HEK293 (cell line): ENCODE measurements at regions not wholly inside any gene's neighbourhood (a gene's known extent, or its start where the extent isn't known, plus 50 kb on each side); places are given as distances from the start of the nearest gene placed in this dataset.
A peak's percentile ranks its signal among the peaks of the same experiment; 100 is the strongest.

Experiments used
- CTCF ChIA-PET: fragments of 350-600 bp; formaldehyde crosslinking; extraction: SDS; loops from one replicate; lab custom pipeline; 2021; ENCODE audit warnings: antibody characterized with exemption; lab: Yijun Ruan, JAX
- POLR2A ChIA-PET: fragments of 300-600 bp; formaldehyde crosslinking; extraction: SDS; loops from one replicate; lab custom pipeline; 2020; ENCODE audit warnings: antibody characterized with exemption, inconsistent platforms; lab: Yijun Ruan, JAX
- H3K27ac ChIP-seq: fragments of 200-500 bp; sonication (Bioruptor generic); 2 replicates; pipeline ENCODE4 v1.5.1; 2014; ENCODE audit warnings: low read depth, low read length, control low read depth, inconsistent platforms; ENCODE audit errors: extremely low read depth
- H3K36me3 ChIP-seq, 2 experiments: fragments of 200-500 bp in 1 of 2; sonication (Bioruptor generic) in 1 of 2; 1 replicate in 1 of 2; 2 replicates in 1 of 2; pipeline ENCODE4 v1.5.1; 2014 to 2017; ENCODE audit warnings: inconsistent platforms in 2 of 2, low read length in 2 of 2; ENCODE audit not compliant: control insufficient read depth in 2 of 2, insufficient read depth in 1 of 2
- H3K4me1 ChIP-seq: fragments of 200-500 bp; sonication (Bioruptor generic); 2 replicates; pipeline ENCODE4 v1.5.1; 2014; ENCODE audit warnings: mild to moderate bottlenecking, low read length, inconsistent platforms; ENCODE audit not compliant: control insufficient read depth, insufficient read depth
- H3K4me3 ChIP-seq: 2 replicates; pipeline ENCODE4 v1.5.1; 2011; ENCODE audit warnings: low read depth, mild to moderate bottlenecking, control low read depth, low read length, moderate library complexity
- H3K9me3 ChIP-seq: fragments of 200-500 bp; sonication (Bioruptor generic); 2 replicates; pipeline ENCODE4 v1.5.1; 2014; ENCODE audit warnings: low read depth, low read length, inconsistent platforms; ENCODE audit not compliant: control insufficient read depth, insufficient read depth
- AEBP2 ChIP-seq: fragments of 450-650 bp; formaldehyde crosslinking; IDR thresholded peaks from 2 replicates; pipeline ENCODE4 v1.5.1; 2016; ENCODE audit warnings: missing biosample characterization, missing genetic modification characterization, borderline replicate concordance
- EGR2 ChIP-seq: fragments of 450-650 bp; formaldehyde crosslinking; IDR thresholded peaks from 2 replicates; pipeline ENCODE4 v1.5.1; 2016; ENCODE audit warnings: low read depth, missing biosample characterization, missing genetic modification characterization
- KLF16 ChIP-seq: fragments of 450-650 bp; formaldehyde crosslinking; IDR thresholded peaks from 2 replicates; pipeline ENCODE4 v1.5.1; 2017; ENCODE audit warnings: missing biosample characterization, missing genetic modification characterization
- SP3 ChIP-seq: fragments of 450-650 bp; formaldehyde crosslinking; IDR thresholded peaks from 2 replicates; pipeline ENCODE4 v1.5.1; 2016; ENCODE audit warnings: missing biosample characterization, missing genetic modification characterization
- TSHZ1 ChIP-seq: fragments of 450-650 bp; formaldehyde crosslinking; IDR thresholded peaks from 2 replicates; pipeline ENCODE4 v1.5.1; 2016; ENCODE audit warnings: missing biosample characterization, missing genetic modification characterization, borderline replicate concordance
- ZFHX2 ChIP-seq: fragments of 450-650 bp; formaldehyde crosslinking; conservative IDR thresholded peaks from 2 replicates; pipeline ENCODE4 v1.5.1; 2016; ENCODE audit warnings: missing biosample characterization, missing genetic modification characterization
- ZNF266 ChIP-seq: fragments of 450-650 bp; formaldehyde crosslinking; IDR thresholded peaks from 2 replicates; pipeline ENCODE4 v1.5.1; 2016; ENCODE audit warnings: missing biosample characterization, missing genetic modification characterization, low read depth
- ZNF366 ChIP-seq: fragments of 450-650 bp; formaldehyde crosslinking; conservative IDR thresholded peaks from 2 replicates; pipeline ENCODE4 v1.5.1; 2016; ENCODE audit warnings: missing biosample characterization, missing genetic modification characterization
- ZNF501 ChIP-seq: fragments of 450-650 bp; formaldehyde crosslinking; IDR thresholded peaks from 2 replicates; pipeline ENCODE4 v1.5.1; 2016; ENCODE audit warnings: missing biosample characterization, missing genetic modification characterization
- ZNF529 ChIP-seq: fragments of 450-650 bp; formaldehyde crosslinking; IDR thresholded peaks from 2 replicates; pipeline ENCODE4 v1.5.1; 2017; ENCODE audit warnings: missing genetic modification characterization, missing biosample characterization; ENCODE audit not compliant: insufficient replicate concordance
- ZNF560 ChIP-seq: fragments of 450-650 bp; formaldehyde crosslinking; IDR thresholded peaks from 2 replicates; pipeline ENCODE4 v1.5.1; 2017; ENCODE audit warnings: missing biosample characterization, missing genetic modification characterization, borderline replicate concordance
- ZSCAN30 ChIP-seq: fragments of 450-650 bp; IDR thresholded peaks from 2 replicates; pipeline ENCODE4 v1.5.1; 2018; ENCODE audit warnings: missing biosample characterization, mild to moderate bottlenecking, missing genetic modification characterization, moderate library complexity
- ZXDB ChIP-seq: fragments of 450-650 bp; formaldehyde crosslinking; IDR thresholded peaks from 2 replicates; pipeline ENCODE4 v1.5.1; 2016; ENCODE audit warnings: missing biosample characterization, missing genetic modification characterization
- TF ChIP-seq, protein P1 (sequence below): fragments of 450-650 bp; formaldehyde crosslinking; IDR thresholded peaks from 2 replicates; pipeline ENCODE4 v1.5.1; 2016; ENCODE audit warnings: missing biosample characterization, missing genetic modification characterization
- TF ChIP-seq, protein P2 (sequence below): fragments of 450-650 bp; IDR thresholded peaks from 2 replicates; pipeline ENCODE4 v1.5.1; 2018; ENCODE audit warnings: missing biosample characterization, missing genetic modification characterization
- TF ChIP-seq, protein P3 (sequence below): fragments of 450-650 bp; formaldehyde crosslinking; IDR thresholded peaks from 2 replicates; pipeline ENCODE4 v1.5.1; 2016; ENCODE audit warnings: missing biosample characterization, missing genetic modification characterization
- TF ChIP-seq, protein P4 (sequence below): fragments of 450-650 bp; formaldehyde crosslinking; IDR thresholded peaks from 2 replicates; pipeline ENCODE4 v1.5.1; 2017; ENCODE audit warnings: missing biosample characterization, mild to moderate bottlenecking, missing genetic modification characterization, moderate library complexity
- TF ChIP-seq, protein P5 (sequence below): fragments of 450-650 bp; IDR thresholded peaks from 2 replicates; pipeline ENCODE4 v1.5.1; 2018; ENCODE audit warnings: missing biosample characterization, mild to moderate bottlenecking, missing genetic modification characterization

GRCh38 chr3:113124256-113124830 lies 87.0 kb upstream of the BOC start:
- POLR2A ChIA-PET = no interaction called here
- CTCF ChIA-PET = interaction anchor here (1.4 to 1.9 kb wide), 2 partner anchors 11 to 164 kb away, joined by 5 to 6 read pairs; no protein-coding TSS in a partner anchor
- TF ChIP-seq, protein P1, sequence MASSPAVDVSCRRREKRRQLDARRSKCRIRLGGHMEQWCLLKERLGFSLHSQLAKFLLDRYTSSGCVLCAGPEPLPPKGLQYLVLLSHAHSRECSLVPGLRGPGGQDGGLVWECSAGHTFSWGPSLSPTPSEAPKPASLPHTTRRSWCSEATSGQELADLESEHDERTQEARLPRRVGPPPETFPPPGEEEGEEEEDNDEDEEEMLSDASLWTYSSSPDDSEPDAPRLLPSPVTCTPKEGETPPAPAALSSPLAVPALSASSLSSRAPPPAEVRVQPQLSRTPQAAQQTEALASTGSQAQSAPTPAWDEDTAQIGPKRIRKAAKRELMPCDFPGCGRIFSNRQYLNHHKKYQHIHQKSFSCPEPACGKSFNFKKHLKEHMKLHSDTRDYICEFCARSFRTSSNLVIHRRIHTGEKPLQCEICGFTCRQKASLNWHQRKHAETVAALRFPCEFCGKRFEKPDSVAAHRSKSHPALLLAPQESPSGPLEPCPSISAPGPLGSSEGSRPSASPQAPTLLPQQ = no peak
- no peak for TF ChIP-seq ZNF560
- peak; percentile 79 for TF ChIP-seq EGR2 (tag by site-specific recombination)
- no peak for TF ChIP-seq ZXDB (tag by site-specific recombination)
- TF ChIP-seq, protein P2, sequence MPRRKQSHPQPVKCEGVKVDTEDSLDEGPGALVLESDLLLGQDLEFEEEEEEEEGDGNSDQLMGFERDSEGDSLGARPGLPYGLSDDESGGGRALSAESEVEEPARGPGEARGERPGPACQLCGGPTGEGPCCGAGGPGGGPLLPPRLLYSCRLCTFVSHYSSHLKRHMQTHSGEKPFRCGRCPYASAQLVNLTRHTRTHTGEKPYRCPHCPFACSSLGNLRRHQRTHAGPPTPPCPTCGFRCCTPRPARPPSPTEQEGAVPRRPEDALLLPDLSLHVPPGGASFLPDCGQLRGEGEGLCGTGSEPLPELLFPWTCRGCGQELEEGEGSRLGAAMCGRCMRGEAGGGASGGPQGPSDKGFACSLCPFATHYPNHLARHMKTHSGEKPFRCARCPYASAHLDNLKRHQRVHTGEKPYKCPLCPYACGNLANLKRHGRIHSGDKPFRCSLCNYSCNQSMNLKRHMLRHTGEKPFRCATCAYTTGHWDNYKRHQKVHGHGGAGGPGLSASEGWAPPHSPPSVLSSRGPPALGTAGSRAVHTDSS (tag by site-specific recombination) = no peak
- TF ChIP-seq ZFHX2 (tag by site-specific recombination) = peak; percentile 88
- no peak for TF ChIP-seq ZNF529 (tag by site-specific recombination)
- TF ChIP-seq AEBP2 (tag by site-specific recombination) = no peak
- peaks cover 3% of the 10 kb centered on the region; the same call in 1 of the 2 replicates for H3K4me1 ChIP-seq
- no peaks in the 10 kb centered on the region for H3K9me3 ChIP-seq
- no peaks in the 10 kb centered on the region for H3K36me3 ChIP-seq
- H3K27ac ChIP-seq = no peak overlapping the region
- H3K4me3 ChIP-seq = no peak overlapping the region

DNA sequence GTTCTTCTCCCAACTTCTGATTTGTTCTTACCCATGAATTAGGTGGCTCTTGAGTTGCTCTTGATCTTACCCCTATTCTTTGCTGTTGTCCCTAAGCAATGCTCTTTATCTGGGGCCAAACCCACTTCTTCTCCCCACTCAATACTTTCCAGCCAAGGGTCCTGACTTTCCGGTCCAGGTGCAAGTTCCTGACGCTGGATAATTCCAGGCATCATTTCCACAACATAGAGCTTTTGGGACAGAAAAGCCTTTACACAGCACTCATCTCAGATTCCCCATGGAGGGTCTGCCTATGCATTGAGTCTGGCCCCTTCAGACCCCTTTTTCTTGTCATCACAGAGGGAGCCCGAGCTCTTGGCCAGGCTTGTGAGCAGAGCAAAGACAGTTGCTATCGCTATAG lies 85.4 kb upstream of the BOC start:
- Histone ChIP-seq H3K4me3 (no peak overlapping the region), H3K4me1 (peaks cover 3% of the 10 kb centered on the region; the same call in 1 of the 2 replicates), H3K9me3 (no peaks in the 10 kb centered on the region), H3K36me3 (no peaks in the 10 kb centered on the region), H3K27ac (no peak overlapping the region)
- ChIA-PET CTCF (interaction anchor here (1.4 kb wide), 1 partner anchor 10 kb away, joined by 5 read pairs; no protein-coding TSS in a partner anchor), POLR2A (no interaction called here)
- no peak for TF ChIP-seq EGR2 (tag by site-specific recombination)
- TF ChIP-seq SP3 = no peak
- no peak for TF ChIP-seq ZSCAN30 (tag by site-specific recombination)
- no peak for TF ChIP-seq ZNF266
- TF ChIP-seq ZNF366 (tag by site-specific recombination) = no peak
- TF ChIP-seq KLF16 (tag by site-specific recombination) = no peak
- TF ChIP-seq, protein P3, sequence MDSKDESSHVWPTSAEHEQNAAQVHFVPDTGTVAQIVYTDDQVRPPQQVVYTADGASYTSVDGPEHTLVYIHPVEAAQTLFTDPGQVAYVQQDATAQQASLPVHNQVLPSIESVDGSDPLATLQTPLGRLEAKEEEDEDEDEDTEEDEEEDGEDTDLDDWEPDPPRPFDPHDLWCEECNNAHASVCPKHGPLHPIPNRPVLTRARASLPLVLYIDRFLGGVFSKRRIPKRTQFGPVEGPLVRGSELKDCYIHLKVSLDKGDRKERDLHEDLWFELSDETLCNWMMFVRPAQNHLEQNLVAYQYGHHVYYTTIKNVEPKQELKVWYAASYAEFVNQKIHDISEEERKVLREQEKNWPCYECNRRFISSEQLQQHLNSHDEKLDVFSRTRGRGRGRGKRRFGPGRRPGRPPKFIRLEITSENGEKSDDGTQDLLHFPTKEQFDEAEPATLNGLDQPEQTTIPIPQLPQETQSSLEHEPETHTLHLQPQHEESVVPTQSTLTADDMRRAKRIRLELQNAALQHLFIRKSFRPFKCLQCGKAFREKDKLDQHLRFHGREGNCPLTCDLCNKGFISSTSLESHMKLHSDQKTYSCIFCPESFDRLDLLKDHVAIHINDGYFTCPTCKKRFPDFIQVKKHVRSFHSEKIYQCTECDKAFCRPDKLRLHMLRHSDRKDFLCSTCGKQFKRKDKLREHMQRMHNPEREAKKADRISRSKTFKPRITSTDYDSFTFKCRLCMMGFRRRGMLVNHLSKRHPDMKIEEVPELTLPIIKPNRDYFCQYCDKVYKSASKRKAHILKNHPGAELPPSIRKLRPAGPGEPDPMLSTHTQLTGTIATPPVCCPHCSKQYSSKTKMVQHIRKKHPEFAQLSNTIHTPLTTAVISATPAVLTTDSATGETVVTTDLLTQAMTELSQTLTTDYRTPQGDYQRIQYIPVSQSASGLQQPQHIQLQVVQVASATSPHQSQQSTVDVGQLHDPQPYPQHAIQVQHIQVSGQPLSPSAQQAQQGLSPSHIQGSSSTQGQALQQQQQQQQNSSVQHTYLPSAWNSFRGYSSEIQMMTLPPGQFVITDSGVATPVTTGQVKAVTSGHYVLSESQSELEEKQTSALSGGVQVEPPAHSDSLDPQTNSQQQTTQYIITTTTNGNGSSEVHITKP = no peak
- TF ChIP-seq, protein P4, sequence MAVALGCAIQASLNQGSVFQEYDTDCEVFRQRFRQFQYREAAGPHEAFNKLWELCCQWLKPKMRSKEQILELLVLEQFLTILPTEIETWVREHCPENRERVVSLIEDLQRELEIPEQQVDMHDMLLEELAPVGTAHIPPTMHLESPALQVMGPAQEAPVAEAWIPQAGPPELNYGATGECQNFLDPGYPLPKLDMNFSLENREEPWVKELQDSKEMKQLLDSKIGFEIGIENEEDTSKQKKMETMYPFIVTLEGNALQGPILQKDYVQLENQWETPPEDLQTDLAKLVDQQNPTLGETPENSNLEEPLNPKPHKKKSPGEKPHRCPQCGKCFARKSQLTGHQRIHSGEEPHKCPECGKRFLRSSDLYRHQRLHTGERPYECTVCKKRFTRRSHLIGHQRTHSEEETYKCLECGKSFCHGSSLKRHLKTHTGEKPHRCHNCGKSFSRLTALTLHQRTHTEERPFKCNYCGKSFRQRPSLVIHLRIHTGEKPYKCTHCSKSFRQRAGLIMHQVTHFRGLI (tag by site-specific recombination) = no peak
- TF ChIP-seq, protein P5, sequence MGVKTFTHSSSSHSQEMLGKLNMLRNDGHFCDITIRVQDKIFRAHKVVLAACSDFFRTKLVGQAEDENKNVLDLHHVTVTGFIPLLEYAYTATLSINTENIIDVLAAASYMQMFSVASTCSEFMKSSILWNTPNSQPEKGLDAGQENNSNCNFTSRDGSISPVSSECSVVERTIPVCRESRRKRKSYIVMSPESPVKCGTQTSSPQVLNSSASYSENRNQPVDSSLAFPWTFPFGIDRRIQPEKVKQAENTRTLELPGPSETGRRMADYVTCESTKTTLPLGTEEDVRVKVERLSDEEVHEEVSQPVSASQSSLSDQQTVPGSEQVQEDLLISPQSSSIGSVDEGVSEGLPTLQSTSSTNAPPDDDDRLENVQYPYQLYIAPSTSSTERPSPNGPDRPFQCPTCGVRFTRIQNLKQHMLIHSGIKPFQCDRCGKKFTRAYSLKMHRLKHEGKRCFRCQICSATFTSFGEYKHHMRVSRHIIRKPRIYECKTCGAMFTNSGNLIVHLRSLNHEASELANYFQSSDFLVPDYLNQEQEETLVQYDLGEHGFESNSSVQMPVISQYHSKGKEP = no peak
- TF ChIP-seq ZNF501 = no peak
- no peak for TF ChIP-seq TSHZ1 (tag by site-specific recombination)
